H1 (cell line): ENCODE measurements at regions not wholly inside any gene's neighbourhood (a gene's known extent, or its start where the extent isn't known, plus 50 kb on each side); places are given as distances from the start of the nearest gene placed in this dataset.

Experiments used
- CHD7 ChIP-seq: fragments of 300-600 bp; sonication (generic); IDR thresholded peaks from 2 replicates; pipeline ENCODE4 v1.7.1; 2012; ENCODE audit warnings: low read length, moderate library complexity, mild to moderate bottlenecking, inconsistent platforms; ENCODE audit not compliant: insufficient replicate concordance
- CTBP2 ChIP-seq: IDR thresholded peaks from 2 replicates; pipeline ENCODE4 v1.7.0; 2011; ENCODE audit warnings: borderline replicate concordance, mild to moderate bottlenecking, moderate library complexity, mixed read lengths, low read length; ENCODE audit not compliant: insufficient read depth, insufficient read length

- TF ChIP-seq CHD7 (no peak), CTBP2 (no peak)
These were observed 224.2 kb upstream of the SYNCRIP start (continued) for GRCh38 chr6:85866758-85867401.
